HS-27A (cell line): ENCODE measurements at regions not wholly inside any gene's neighbourhood (a gene's known extent, or its start where the extent isn't known, plus 50 kb on each side); places are given as distances from the start of the nearest gene placed in this dataset.
A peak's percentile ranks its signal among the peaks of the same experiment; 100 is the strongest.
"Not testable (repeated sequence)": the region's sequence is repeated elsewhere in the genome, so short reads cannot be mapped to it uniquely, and the experiment has no call there.

ENCODE experiments used
- DNase-seq: peaks from one replicate; pipeline ENCODE4 v3.0.0-alpha.2; 2012; ENCODE audit warnings: low read depth, missing footprints

- not testable (repeated sequence) for DNase-seq
These were observed 78.0 kb upstream of the PARP8 start for GRCh38 chr5:50588471-50588870.

- DNase-seq, result not testable (repeated sequence)
These were observed 75.8 kb upstream of the PARP8 start for GRCh38 chr5:50590444-50591189.

- not testable (repeated sequence) for DNase-seq
These were observed 75.1 kb upstream of the PARP8 start for GRCh38 chr5:50591338-50591737.

- no peak for DNase-seq
These were observed 72.8 kb upstream of the PARP8 start for GRCh38 chr5:50593681-50594080.

GRCh38 chr5:50595199-50595598 is 71.2 kb upstream of the PARP8 start:
- DNase-seq, result peak; percentile 52

- DNase-seq, result not testable (repeated sequence)
These were observed 64.9 kb upstream of the PARP8 start for GRCh38 chr5:50601576-50601975.

GRCh38 chr5:50606179-50606578 is 60.3 kb upstream of the PARP8 start:
- DNase-seq, result no peak

GRCh38 chr5:50607456-50607855 is 59.0 kb upstream of the PARP8 start:
- DNase-seq, result not testable (repeated sequence)

- not testable (repeated sequence) for DNase-seq
These were observed 58.3 kb upstream of the PARP8 start for GRCh38 chr5:50607953-50608705.

- not testable (repeated sequence) for DNase-seq
These were observed 53.4 kb upstream of the PARP8 start for GRCh38 chr5:50613057-50613456.
